Neural cell (in vitro differentiated cells): ENCODE measurements at regions not wholly inside any gene's neighbourhood (a gene's known extent, or its start where the extent isn't known, plus 50 kb on each side); places are given as distances from the start of the nearest gene placed in this dataset.

ENCODE experiments used
- H2AFZ ChIP-seq: fragments of 200-600, 300-800 bp; sonication (generic), shearing (Covaris generic); 2 replicates; pipeline ENCODE4 v1.6.0; 2014; ENCODE audit warnings: low read depth, mild to moderate bottlenecking, antibody characterized with exemption, low read length, moderate library complexity
- H3F3A ChIP-seq: fragments of 200-600 bp; shearing (Covaris generic); 2 replicates; pipeline ENCODE4 v1.6.1; 2016; ENCODE audit warnings: mild to moderate bottlenecking, moderate library complexity, mixed read lengths, antibody characterized with exemption, low read length; ENCODE audit not compliant: insufficient read depth, poor library complexity, severe bottlenecking
- H3K27ac ChIP-seq: fragments of 200-600, 300-800 bp; sonication (generic), shearing (Covaris generic); 2 replicates; pipeline ENCODE4 v1.5.1; 2014; ENCODE audit warnings: mild to moderate bottlenecking, low read length, moderate library complexity
- H3K27me3 ChIP-seq: fragments of 300-800, 200-600 bp; sonication (generic), shearing (Covaris generic); 2 replicates; pipeline ENCODE4 v1.6.0; 2014; ENCODE audit warnings: mild to moderate bottlenecking, low read depth, low read length, moderate library complexity; ENCODE audit not compliant: insufficient read depth
- H3K36me3 ChIP-seq: fragments of 300-800, 200-600 bp; sonication (generic), shearing (Covaris generic); 2 replicates; pipeline ENCODE4 v1.5.1; 2014; ENCODE audit warnings: mild to moderate bottlenecking, antibody characterized with exemption, low read length, moderate library complexity; ENCODE audit not compliant: insufficient read depth
- H3K4me2 ChIP-seq: fragments of 300-800, 200-600 bp; sonication (generic), shearing (Covaris generic); 2 replicates; pipeline ENCODE4 v1.6.0; 2014; ENCODE audit warnings: mild to moderate bottlenecking, low read length
- H3K4me3 ChIP-seq: fragments of 300-800, 200-600 bp; sonication (generic), shearing (Covaris generic); 2 replicates; pipeline ENCODE4 v1.5.1; 2014; ENCODE audit warnings: mild to moderate bottlenecking, low read length, moderate library complexity
- H3K79me2 ChIP-seq: fragments of 200-600 bp; shearing (Covaris generic); replicated peaks from 2 replicates; pipeline ENCODE4 v1.6.0; 2014; ENCODE audit warnings: mild to moderate bottlenecking, low read length, moderate library complexity; ENCODE audit not compliant: insufficient read depth
- H3K9ac ChIP-seq: fragments of 300-800, 200-600 bp; sonication (generic), shearing (Covaris generic); 2 replicates; pipeline ENCODE4 v1.6.1; 2016; ENCODE audit warnings: mild to moderate bottlenecking, low read length, mixed read lengths
- H3K9me2 ChIP-seq: fragments of 200-600 bp; shearing (Covaris generic); 2 replicates; pipeline ENCODE4 v1.6.1; 2016; ENCODE audit warnings: mild to moderate bottlenecking, low read length, mixed read lengths; ENCODE audit not compliant: insufficient read depth
- H3K9me3 ChIP-seq: fragments of 200-600, 300-800 bp; sonication (generic), shearing (Covaris generic); 2 replicates; pipeline ENCODE4 v1.6.1; 2016; ENCODE audit warnings: mild to moderate bottlenecking, mixed run types, low read length, moderate library complexity, mixed read lengths
- H4K20me1 ChIP-seq: fragments of 200-600 bp; shearing (Covaris generic); 2 replicates; pipeline ENCODE4 v1.6.1; 2016; ENCODE audit warnings: mild to moderate bottlenecking, mixed run types; ENCODE audit not compliant: insufficient read depth
- EP300 ChIP-seq: fragments of 450-650 bp; conservative IDR thresholded peaks from 2 replicates; pipeline ENCODE4 v1.6.1; 2014; ENCODE audit warnings: antibody characterized with exemption, mild to moderate bottlenecking, moderate library complexity; ENCODE audit not compliant: poor library complexity, severe bottlenecking
- EZH2 ChIP-seq: fragments of 200-600, 300-800 bp; shearing (Covaris generic), sonication (generic); IDR thresholded peaks from 2 replicates; pipeline ENCODE4 v1.6.1; 2014; ENCODE audit warnings: antibody characterized with exemption, low read length, borderline replicate concordance, mild to moderate bottlenecking; ENCODE audit not compliant: insufficient read depth, poor library complexity, severe bottlenecking
- MXI1 ChIP-seq: fragments of 450-650 bp; conservative IDR thresholded peaks from 2 replicates; pipeline ENCODE4 v1.6.1; 2014; ENCODE audit warnings: antibody characterized with exemption, mild to moderate bottlenecking; ENCODE audit not compliant: poor library complexity, severe bottlenecking
- POLR2AphosphoS5 ChIP-seq: IDR thresholded peaks from 2 replicates; pipeline ENCODE4 v1.6.1; 2012
- RAD21 ChIP-seq: fragments of 450-650 bp; conservative IDR thresholded peaks from 2 replicates; pipeline ENCODE4 v1.6.1; 2014; ENCODE audit warnings: antibody characterized with exemption, mild to moderate bottlenecking, moderate library complexity
- SMC3 ChIP-seq: fragments of 450-650 bp; conservative IDR thresholded peaks from 2 replicates; pipeline ENCODE4 v1.6.1; 2014; ENCODE audit warnings: antibody characterized with exemption, mild to moderate bottlenecking, moderate library complexity; ENCODE audit not compliant: poor library complexity
- TAF1 ChIP-seq: IDR thresholded peaks from 2 replicates; pipeline ENCODE4 v1.6.1; 2012; ENCODE audit warnings: low read depth
- TF ChIP-seq, protein P1 (sequence below): IDR thresholded peaks from 2 replicates; pipeline ENCODE4 v1.6.1; 2012; ENCODE audit warnings: borderline replicate concordance
- TF ChIP-seq, protein P2 (sequence below): fragments of 450-650 bp; IDR thresholded peaks from 2 replicates; pipeline ENCODE4 v1.5.1; 2014; ENCODE audit warnings: antibody characterized with exemption, mild to moderate bottlenecking, moderate library complexity; ENCODE audit not compliant: poor library complexity, severe bottlenecking

DNA sequence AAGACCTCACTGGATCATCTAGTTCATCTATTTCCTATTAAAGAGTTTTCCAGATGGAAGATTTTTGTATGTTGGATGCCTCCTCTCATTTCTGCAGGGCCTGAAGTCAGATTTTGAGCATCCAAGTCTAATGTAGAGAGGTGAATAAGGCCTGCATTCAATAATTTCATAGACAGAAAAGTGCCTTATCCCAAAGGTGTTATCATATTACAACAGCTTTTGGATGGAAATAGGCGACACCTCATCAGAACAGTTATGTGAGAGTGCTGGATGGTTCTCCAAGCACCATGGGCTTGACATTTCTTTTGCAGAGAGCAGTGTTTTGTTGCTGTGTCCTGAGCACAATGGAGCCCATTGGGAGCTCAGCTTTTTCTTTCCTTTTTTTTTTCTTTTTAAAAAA, 162.4 kb upstream of the MEOX2 start:
- no peak for TF ChIP-seq POLR2AphosphoS5
- TF ChIP-seq, protein P1, sequence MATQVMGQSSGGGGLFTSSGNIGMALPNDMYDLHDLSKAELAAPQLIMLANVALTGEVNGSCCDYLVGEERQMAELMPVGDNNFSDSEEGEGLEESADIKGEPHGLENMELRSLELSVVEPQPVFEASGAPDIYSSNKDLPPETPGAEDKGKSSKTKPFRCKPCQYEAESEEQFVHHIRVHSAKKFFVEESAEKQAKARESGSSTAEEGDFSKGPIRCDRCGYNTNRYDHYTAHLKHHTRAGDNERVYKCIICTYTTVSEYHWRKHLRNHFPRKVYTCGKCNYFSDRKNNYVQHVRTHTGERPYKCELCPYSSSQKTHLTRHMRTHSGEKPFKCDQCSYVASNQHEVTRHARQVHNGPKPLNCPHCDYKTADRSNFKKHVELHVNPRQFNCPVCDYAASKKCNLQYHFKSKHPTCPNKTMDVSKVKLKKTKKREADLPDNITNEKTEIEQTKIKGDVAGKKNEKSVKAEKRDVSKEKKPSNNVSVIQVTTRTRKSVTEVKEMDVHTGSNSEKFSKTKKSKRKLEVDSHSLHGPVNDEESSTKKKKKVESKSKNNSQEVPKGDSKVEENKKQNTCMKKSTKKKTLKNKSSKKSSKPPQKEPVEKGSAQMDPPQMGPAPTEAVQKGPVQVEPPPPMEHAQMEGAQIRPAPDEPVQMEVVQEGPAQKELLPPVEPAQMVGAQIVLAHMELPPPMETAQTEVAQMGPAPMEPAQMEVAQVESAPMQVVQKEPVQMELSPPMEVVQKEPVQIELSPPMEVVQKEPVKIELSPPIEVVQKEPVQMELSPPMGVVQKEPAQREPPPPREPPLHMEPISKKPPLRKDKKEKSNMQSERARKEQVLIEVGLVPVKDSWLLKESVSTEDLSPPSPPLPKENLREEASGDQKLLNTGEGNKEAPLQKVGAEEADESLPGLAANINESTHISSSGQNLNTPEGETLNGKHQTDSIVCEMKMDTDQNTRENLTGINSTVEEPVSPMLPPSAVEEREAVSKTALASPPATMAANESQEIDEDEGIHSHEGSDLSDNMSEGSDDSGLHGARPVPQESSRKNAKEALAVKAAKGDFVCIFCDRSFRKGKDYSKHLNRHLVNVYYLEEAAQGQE: no peak
- TF ChIP-seq, protein P2, sequence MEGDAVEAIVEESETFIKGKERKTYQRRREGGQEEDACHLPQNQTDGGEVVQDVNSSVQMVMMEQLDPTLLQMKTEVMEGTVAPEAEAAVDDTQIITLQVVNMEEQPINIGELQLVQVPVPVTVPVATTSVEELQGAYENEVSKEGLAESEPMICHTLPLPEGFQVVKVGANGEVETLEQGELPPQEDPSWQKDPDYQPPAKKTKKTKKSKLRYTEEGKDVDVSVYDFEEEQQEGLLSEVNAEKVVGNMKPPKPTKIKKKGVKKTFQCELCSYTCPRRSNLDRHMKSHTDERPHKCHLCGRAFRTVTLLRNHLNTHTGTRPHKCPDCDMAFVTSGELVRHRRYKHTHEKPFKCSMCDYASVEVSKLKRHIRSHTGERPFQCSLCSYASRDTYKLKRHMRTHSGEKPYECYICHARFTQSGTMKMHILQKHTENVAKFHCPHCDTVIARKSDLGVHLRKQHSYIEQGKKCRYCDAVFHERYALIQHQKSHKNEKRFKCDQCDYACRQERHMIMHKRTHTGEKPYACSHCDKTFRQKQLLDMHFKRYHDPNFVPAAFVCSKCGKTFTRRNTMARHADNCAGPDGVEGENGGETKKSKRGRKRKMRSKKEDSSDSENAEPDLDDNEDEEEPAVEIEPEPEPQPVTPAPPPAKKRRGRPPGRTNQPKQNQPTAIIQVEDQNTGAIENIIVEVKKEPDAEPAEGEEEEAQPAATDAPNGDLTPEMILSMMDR: no peak
- no peak for TF ChIP-seq EZH2
- Histone ChIP-seq H3K9me3 (no peaks in the 10 kb centered on the region), H4K20me1 (no peaks in the 10 kb centered on the region), H3K9ac (no peak overlapping the region), H3K9me2 (no peaks in the 10 kb centered on the region), H3K27me3 (no peaks in the 10 kb centered on the region), H3K79me2 (no peaks in the 10 kb centered on the region), H3K4me3 (no peak overlapping the region), H2AFZ (no peak overlapping the region), H3K36me3 (no peaks in the 10 kb centered on the region), H3K27ac (no peak overlapping the region), H3F3A (no peaks in the 10 kb centered on the region), H3K4me2 (no peak overlapping the region)

DNA sequence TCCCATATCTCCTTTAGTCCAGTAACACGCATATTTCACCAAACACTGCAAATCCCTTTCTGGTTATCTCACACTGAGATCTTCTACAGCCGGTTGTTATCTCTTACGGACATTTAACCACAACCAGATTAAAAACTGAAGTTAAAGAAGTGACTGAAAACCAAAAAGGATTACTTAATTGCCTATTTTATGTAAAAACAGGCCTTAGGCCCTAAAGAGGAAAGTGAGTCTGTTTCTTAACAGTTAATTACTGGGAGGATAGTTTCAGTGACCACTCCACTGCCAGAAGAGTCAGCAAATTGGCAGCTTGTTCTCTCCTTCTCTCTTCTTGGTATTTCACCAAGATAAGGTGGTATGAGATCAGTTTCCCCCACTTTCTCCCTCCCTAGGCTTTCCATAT, 161.9 kb upstream of the MEOX2 start:
- no peak overlapping the region for H2AFZ ChIP-seq
- H3K36me3 ChIP-seq: no peaks in the 10 kb centered on the region
- H4K20me1 ChIP-seq: no peaks in the 10 kb centered on the region
- H3K9ac ChIP-seq: no peak overlapping the region
- no peaks in the 10 kb centered on the region for H3K9me2 ChIP-seq
- no peaks in the 10 kb centered on the region for H3K9me3 ChIP-seq
- H3K79me2 ChIP-seq: no peaks in the 10 kb centered on the region
- H3K27me3 ChIP-seq: no peaks in the 10 kb centered on the region
- no peak overlapping the region for H3K4me3 ChIP-seq
- H3F3A ChIP-seq: no peaks in the 10 kb centered on the region
- no peak for TF ChIP-seq TAF1
- H3K27ac ChIP-seq: no peak overlapping the region
- no peak overlapping the region for H3K4me2 ChIP-seq

DNA sequence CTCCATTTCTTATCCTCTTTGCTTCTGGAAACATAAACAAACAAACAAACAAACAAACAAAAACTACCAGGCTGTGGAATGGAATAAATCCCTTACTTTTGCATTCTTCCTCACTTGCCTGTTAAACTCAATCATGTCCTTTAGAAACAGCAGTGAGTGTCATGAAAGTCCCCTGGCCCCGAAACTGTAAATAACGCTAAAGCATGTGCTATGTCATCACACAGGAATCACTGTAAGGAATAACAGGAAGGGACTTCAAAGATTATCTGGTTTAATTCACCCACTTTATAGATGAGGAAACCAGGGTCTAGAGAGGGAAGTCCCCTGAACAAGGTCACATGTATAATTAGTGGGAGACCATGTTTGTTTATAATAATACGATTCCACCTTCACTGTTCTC, 159.4 kb upstream of the MEOX2 start:
- H3K9ac ChIP-seq: no peak overlapping the region
- no peak overlapping the region for H3K4me2 ChIP-seq
- H3K4me3 ChIP-seq: no peak overlapping the region
- no peaks in the 10 kb centered on the region for H3K79me2 ChIP-seq
- H2AFZ ChIP-seq: no peak overlapping the region
- no peaks in the 10 kb centered on the region for H3K27me3 ChIP-seq
- H3K9me2 ChIP-seq: no peaks in the 10 kb centered on the region
- no peaks in the 10 kb centered on the region for H4K20me1 ChIP-seq
- H3K36me3 ChIP-seq: no peaks in the 10 kb centered on the region
- no peaks in the 10 kb centered on the region for H3F3A ChIP-seq
- TF ChIP-seq MXI1: no peak
- TF ChIP-seq EP300: no peak
- TF ChIP-seq POLR2AphosphoS5: no peak
- no peak for TF ChIP-seq TAF1
- TF ChIP-seq SMC3: no peak
- TF ChIP-seq EZH2: no peak
- TF ChIP-seq RAD21: no peak
- TF ChIP-seq, protein P1: no peak
- TF ChIP-seq, protein P2: no peak
- no peak overlapping the region for H3K27ac ChIP-seq
- H3K9me3 ChIP-seq: no peaks in the 10 kb centered on the region
